ENCODE measurements at regions not wholly inside any gene's neighbourhood (a gene's known extent, or its start where the extent isn't known, plus 50 kb on each side); places are given as distances from the start of the nearest gene placed in this dataset.

GRCh38 chr4:26113339-26113940 lies 199.4 kb downstream of the SMIM20 start:
- TF ChIP-seq MEF2A (IDR thresholded peaks at IDR 0.05; ENCODE audit: insufficient read depth, low read depth, low read length) (no peak), CTCF (IDR thresholded peaks at IDR 0.05 in 2 of 3, conservative IDR thresholded peaks at IDR 0.05 in 1 of 3; ENCODE audit: control insufficient read depth in 2 of 3, extremely low read depth in 1 of 3, insufficient read depth in 1 of 3, low read depth in 3 of 3, low read length in 3 of 3) (no peak), MAX (IDR thresholded peaks at IDR 0.05; ENCODE audit: low read depth, low read length) (no peak), MEF2B (IDR thresholded peaks at IDR 0.05; ENCODE audit: partially characterized antibody, poor library complexity, severe bottlenecking) (no peak), POLR2A (IDR thresholded peaks at IDR 0.05; ENCODE audit: low read depth, low read length) (no peak), RFX5 (IDR thresholded peaks at IDR 0.05; ENCODE audit: low read depth, low read length) (no peak), ZNF384 (IDR thresholded peaks at IDR 0.05; ENCODE audit: borderline replicate concordance, low read depth, low read length) (no peak), REST (IDR thresholded peaks at IDR 0.05; ENCODE audit: low read depth, low read length) (no peak), RAD21 (IDR thresholded peaks at IDR 0.05; ENCODE audit: insufficient read depth, low read depth, low read length) (no peak), EP300 (IDR thresholded peaks at IDR 0.05; ENCODE audit: borderline replicate concordance in 1 of 2, control insufficient read depth in 1 of 2, low read depth in 2 of 2, low read length in 2 of 2) (no peak), BCL11A (IDR thresholded peaks at IDR 0.05; ENCODE audit: low read depth, low read length) (no peak)
